ENCODE measurements at regions not wholly inside any gene's neighbourhood (a gene's known extent, or its start where the extent isn't known, plus 50 kb on each side); places are given as distances from the start of the nearest gene placed in this dataset.

- TF ChIP-seq, protein P1, sequence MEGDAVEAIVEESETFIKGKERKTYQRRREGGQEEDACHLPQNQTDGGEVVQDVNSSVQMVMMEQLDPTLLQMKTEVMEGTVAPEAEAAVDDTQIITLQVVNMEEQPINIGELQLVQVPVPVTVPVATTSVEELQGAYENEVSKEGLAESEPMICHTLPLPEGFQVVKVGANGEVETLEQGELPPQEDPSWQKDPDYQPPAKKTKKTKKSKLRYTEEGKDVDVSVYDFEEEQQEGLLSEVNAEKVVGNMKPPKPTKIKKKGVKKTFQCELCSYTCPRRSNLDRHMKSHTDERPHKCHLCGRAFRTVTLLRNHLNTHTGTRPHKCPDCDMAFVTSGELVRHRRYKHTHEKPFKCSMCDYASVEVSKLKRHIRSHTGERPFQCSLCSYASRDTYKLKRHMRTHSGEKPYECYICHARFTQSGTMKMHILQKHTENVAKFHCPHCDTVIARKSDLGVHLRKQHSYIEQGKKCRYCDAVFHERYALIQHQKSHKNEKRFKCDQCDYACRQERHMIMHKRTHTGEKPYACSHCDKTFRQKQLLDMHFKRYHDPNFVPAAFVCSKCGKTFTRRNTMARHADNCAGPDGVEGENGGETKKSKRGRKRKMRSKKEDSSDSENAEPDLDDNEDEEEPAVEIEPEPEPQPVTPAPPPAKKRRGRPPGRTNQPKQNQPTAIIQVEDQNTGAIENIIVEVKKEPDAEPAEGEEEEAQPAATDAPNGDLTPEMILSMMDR (conservative IDR thresholded peaks at IDR 0.05 in 1 of 2, IDR thresholded peaks at IDR 0.05 in 1 of 2; ENCODE audit: extremely low read depth in 1 of 2, insufficient read depth in 1 of 2, low read depth in 1 of 2, low read length in 2 of 2), result no peak
- no peak for TF ChIP-seq EZH2 (IDR thresholded peaks at IDR 0.05; ENCODE audit: borderline replicate concordance, low read length)
Observed at GRCh38 chrX:100070334-100070849, 339.7 kb downstream of the PCDH19 start.

Measured in mammary epithelial cell (primary cell).